ENCODE measurements at regions not wholly inside any gene's neighbourhood (a gene's known extent, or its start where the extent isn't known, plus 50 kb on each side); places are given as distances from the start of the nearest gene placed in this dataset.

DNA sequence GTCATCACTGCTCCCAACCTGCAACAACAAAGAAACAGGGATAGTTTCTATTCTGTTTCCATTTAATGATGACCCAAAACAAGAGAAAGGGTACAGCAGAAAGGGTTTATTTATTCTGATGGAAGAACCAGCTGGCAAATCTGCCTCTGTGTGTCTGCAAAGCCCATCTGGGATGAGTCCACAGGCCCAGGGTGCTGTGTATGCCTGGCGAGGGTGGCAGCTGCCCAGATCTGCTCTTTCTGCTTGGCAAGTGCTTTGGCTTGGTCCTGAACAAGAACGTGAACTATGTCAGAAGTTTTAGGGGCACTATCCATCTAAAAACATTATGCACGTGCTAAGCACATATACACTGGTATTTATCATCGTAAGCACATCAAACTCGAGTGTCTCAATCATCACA, 333.8 kb downstream of the CXCL12 start:
- no peak for DNase-seq

- no peak for DNase-seq
Observed at GRCh38 chr10:44049301-44050015, 335.4 kb downstream of the CXCL12 start.

- DNase-seq: no peak
Observed at GRCh38 chr10:44047361-44047760, 337.5 kb downstream of the CXCL12 start.

DNA sequence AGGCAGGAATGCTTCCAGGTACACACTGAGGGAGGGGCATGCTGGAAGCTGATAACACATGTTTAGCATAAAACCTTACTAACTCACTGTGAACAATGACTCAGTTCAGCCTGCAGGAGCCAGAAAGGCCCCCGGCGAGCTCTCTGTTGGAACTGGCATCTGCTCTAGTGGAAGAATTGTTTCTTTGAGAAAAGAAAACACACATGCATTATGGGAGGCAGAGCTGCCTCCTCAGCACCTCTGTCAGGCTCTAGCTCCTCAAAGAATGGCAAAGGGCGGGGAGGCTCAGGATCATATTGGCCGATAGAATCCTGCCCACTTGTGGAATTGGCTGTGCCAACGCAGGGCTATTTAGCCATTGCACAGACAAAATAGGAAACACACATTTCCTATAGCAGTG, 338.3 kb downstream of the CXCL12 start:
- no peak for DNase-seq

GRCh38 chr10:44045020-44045419, 339.9 kb downstream of the CXCL12 start:
- DNase-seq: no peak

DNA sequence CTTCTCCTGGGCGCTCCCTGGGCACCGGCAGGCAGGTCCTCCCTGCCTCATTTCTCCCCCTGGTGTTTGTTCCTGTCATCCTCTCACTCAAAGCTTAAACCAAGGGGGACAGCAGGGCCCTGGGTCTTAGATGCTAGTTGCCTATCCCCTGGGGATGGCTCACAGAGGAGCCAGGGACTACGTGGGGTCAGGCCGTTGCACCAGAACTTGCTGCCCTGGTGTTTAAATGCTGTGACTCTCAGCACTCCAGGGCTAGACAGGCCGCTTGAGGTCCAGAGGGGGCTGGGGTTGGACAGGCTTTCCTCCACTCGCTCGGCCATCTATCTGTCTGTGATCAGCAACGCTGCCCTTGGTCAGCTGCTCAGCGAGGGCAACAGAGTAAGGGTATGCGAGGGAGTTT, 340.3 kb downstream of the CXCL12 start:
- no peak for DNase-seq

- DNase-seq: no peak
Observed at GRCh38 chr10:44043646-44044375, 341.1 kb downstream of the CXCL12 start.

- no peak for DNase-seq
Observed at GRCh38 chr10:44042926-44043602, 341.8 kb downstream of the CXCL12 start.

DNA sequence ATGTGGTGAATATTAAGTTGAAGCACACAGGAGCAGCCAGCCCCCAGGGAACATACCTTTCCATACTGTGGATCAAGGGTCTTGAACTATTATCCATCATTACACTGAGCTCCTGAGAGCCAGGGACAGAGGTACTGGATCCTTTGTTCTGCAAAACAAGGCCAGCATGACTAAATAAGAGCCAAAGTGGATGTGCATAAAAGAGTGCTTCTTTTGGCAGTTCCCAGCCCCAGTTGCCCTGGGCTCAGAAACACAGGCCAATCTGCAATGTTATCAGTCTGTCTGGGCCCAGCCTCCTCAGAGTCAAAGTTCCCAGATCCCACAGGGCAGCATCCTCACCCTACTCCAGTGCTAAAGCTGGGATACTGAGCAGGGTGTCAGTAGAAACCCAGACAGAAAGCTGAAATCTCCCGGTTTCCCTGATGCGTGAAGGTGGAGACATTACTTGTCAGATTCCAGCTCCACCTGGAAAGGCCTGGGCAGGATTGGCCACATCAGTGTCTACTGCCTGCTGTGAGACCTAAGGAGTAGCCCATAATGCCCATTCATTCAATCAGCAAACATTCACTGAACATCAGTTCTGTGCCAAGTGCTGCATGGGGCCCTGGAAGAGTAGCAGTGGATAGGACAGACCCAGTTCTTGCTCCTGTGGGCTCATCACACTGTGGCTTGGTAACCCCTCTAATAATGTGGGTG, 342.7 kb downstream of the CXCL12 start:
- DNase-seq: no peak

DNA sequence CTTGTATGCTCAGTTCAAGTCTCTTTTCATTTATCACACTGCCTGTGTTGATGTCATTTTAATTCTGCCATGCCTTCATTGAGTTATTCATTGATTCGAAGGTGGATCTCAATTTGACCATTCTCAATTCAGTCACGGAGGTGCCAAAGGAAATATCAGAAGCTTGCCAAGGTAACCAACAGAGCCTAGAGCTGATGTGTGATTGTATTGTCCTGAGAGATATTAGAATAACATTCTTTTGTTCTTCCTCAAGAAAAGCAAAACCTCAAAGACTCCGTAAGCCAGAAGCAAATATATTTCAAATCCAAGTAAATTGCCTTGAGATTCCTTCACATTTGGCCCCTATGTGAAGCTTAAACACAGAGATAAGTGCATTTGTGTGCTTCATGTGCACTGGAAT, 345.3 kb downstream of the CXCL12 start:
- DNase-seq: no peak

GRCh38 chr10:44036425-44036824, 348.5 kb downstream of the CXCL12 start:
- DNase-seq: no peak

GRCh38 chr10:44035474-44036197, 349.3 kb downstream of the CXCL12 start:
- DNase-seq: no peak

GRCh38 chr10:44034946-44035345, 350.0 kb downstream of the CXCL12 start:
- no peak for DNase-seq

DNA sequence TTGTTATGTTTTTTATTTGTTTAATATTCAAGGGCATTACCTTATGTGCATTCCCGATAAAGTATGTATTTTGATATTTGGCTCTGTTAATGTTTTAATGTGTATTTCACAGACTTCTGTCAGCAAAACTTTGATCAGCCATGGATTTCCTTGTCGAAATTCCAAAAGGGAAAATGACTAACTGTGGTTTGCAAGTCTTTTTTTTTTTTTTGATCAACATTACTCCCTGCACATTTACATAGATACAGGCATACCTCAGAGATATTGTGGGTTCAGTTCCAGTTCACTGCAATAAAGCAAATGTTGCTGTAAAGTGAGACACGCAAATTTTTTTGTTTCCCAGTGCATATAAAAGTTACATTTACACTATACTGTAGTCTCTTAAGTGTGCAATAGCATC, 351.9 kb downstream of the CXCL12 start:
- DNase-seq: no peak

- no peak for DNase-seq
Observed at GRCh38 chr10:44032216-44032615, 352.7 kb downstream of the CXCL12 start.

GRCh38 chr10:44030738-44031137, 354.2 kb downstream of the CXCL12 start:
- DNase-seq: no peak

DNA sequence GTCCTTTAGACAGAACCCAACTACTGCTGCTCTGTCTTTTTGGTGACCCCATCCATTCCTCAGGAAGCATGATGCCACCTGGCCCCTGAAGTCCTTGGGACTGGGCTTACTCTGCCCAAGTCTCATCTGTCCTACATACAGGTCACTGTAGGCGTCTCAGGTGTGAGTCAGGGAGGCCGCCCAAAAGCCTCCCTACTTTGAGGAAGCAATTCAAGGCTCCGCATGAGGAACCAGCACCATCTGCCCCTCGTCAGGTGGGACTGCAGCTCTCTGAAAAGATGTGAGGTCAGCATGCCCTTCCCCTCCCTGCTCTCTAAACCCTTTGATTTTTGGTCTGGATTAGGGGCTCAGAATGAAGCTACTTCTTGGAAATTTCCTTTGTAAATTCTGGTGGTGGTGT, 354.8 kb downstream of the CXCL12 start:
- DNase-seq: peak; percentile 33

DNA sequence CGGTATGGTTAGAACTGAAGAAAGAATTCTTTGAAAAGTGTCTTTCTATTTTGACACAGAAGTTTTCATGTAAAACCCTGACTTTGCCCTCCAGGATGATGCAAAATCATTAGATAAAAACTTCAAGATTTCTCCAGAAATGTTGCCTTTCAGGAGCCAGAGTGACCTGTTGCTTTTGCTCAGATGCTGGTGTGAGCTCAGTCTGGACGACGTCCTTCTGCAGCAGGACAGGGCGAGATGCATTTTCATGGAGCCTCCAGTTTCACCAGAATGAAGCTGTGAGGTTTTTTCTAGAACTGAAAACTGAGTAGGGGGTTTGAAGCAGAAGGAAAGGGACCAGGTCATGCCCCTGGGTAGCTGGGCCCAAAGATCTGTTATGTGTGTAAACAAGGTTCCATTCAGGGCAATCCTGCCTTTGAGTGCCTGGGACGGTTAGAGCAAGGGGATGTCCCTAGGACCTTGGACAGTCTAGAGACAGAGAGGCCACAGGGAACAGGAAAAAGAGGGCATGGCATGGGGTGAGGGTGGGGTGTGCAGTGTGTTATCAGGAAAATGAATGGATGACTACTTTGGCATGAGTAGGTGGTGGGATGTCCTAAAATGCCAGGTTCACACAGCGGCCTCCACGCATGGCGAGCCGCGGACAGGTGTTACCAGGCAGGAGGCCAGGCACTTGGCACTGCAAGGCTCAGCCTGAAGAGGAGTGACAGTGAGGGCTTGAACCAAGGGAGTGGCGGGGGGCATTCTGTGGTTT, 356.3 kb downstream of the CXCL12 start:
- no peak for DNase-seq

- DNase-seq: no peak
Observed at GRCh38 chr10:44024356-44025116, 360.4 kb downstream of the CXCL12 start.

GRCh38 chr10:44023517-44023916, 361.4 kb downstream of the CXCL12 start:
- no peak for DNase-seq

GRCh38 chr10:44022203-44022602, 362.7 kb downstream of the CXCL12 start:
- DNase-seq: no peak
